Activated CD8-positive, alpha-beta memory T cell treated with anti-CD3 and anti-CD28 coated beads, Interleukin-2, amount 10 ng/mL, durations not matched to agents 7 days and 5 days (primary cell): ENCODE measurements at regions not wholly inside any gene's neighbourhood (a gene's known extent, or its start where the extent isn't known, plus 50 kb on each side); places are given as distances from the start of the nearest gene placed in this dataset.

Experiments
- ATAC-seq: fragments of 150-1000 bp; cut with Tn5 transposase; one replicate; pipeline ENCODE4 v1.10.0; 2021; ENCODE audit warnings: moderate library complexity
- CTCF ChIA-PET: fragments of 350-600 bp; sonication (Branson Sonifier 250); formaldehyde crosslinking; loops from one replicate; lab custom pipeline; 2021; ENCODE audit warnings: antibody characterized with exemption; lab: Charles Lee
- DNase-seq: peaks from one replicate; pipeline ENCODE4 v3.0.0-alpha.2; 2020
- H3K27ac Mint-ChIP-seq: one replicate; pipeline ENCODE4 v1.8.0; 2021; ENCODE audit warnings: mild to moderate bottlenecking, mixed read lengths
- H3K27me3 Mint-ChIP-seq: one replicate; pipeline ENCODE4 v1.8.0; 2021; ENCODE audit warnings: mixed read lengths
- H3K36me3 Mint-ChIP-seq: one replicate; pipeline ENCODE4 v1.8.0; 2021; ENCODE audit warnings: mild to moderate bottlenecking, mixed read lengths
- H3K4me1 Mint-ChIP-seq: one replicate; pipeline ENCODE4 v1.8.0; 2021; ENCODE audit warnings: mixed read lengths
- H3K4me3 Mint-ChIP-seq: one replicate; pipeline ENCODE4 v1.8.0; 2021; ENCODE audit warnings: mild to moderate bottlenecking, moderate library complexity, mixed read lengths
- H3K9me3 Mint-ChIP-seq: one replicate; pipeline ENCODE4 v1.8.0; 2022; ENCODE audit warnings: low read depth, mixed read lengths

GRCh38 chr9:120038342-120038741 is 541.6 kb downstream of the CDK5RAP2 start:
- CTCF ChIA-PET: no interaction called here
- no peaks in the 10 kb centered on the region for H3K9me3 Mint-ChIP-seq
- DNase-seq (no peak), ATAC-seq (no peak)
- H3K27ac Mint-ChIP-seq: no peak overlapping the region
- H3K4me1 Mint-ChIP-seq: no peaks in the 10 kb centered on the region
- no peaks in the 10 kb centered on the region for H3K27me3 Mint-ChIP-seq
- H3K36me3 Mint-ChIP-seq: no peaks in the 10 kb centered on the region
- H3K4me3 Mint-ChIP-seq: no peak overlapping the region

GRCh38 chr9:120032639-120033038 is 547.3 kb downstream of the CDK5RAP2 start:
- ATAC-seq (no peak), DNase-seq (no peak)
- Mint-ChIP-seq H3K27me3 (no peaks in the 10 kb centered on the region), H3K4me3 (no peak overlapping the region), H3K4me1 (no peaks in the 10 kb centered on the region), H3K9me3 (no peaks in the 10 kb centered on the region), H3K27ac (no peak overlapping the region), H3K36me3 (no peaks in the 10 kb centered on the region)
- CTCF ChIA-PET: no interaction called here

GRCh38 chr9:120030847-120031246 is 549.1 kb downstream of the CDK5RAP2 start:
- CTCF ChIA-PET: no interaction called here
- Mint-ChIP-seq H3K36me3 (no peaks in the 10 kb centered on the region), H3K9me3 (no peaks in the 10 kb centered on the region), H3K27ac (no peak overlapping the region), H3K27me3 (no peaks in the 10 kb centered on the region), H3K4me3 (no peak overlapping the region), H3K4me1 (no peaks in the 10 kb centered on the region)
- ATAC-seq: no peak
- no peak for DNase-seq

GRCh38 chr9:120018550-120018949 is 561.4 kb downstream of the CDK5RAP2 start:
- no peaks in the 10 kb centered on the region for H3K36me3 Mint-ChIP-seq
- no peak for ATAC-seq
- H3K4me3 Mint-ChIP-seq: no peak overlapping the region
- CTCF ChIA-PET: no interaction called here
- no peak for DNase-seq
- no peak overlapping the region for H3K27ac Mint-ChIP-seq
- H3K4me1 Mint-ChIP-seq: no peaks in the 10 kb centered on the region
- H3K9me3 Mint-ChIP-seq: no peaks in the 10 kb centered on the region
- no peaks in the 10 kb centered on the region for H3K27me3 Mint-ChIP-seq

GRCh38 chr9:120018037-120018436 is 561.9 kb downstream of the CDK5RAP2 start:
- CTCF ChIA-PET: no interaction called here
- Mint-ChIP-seq H3K36me3 (no peaks in the 10 kb centered on the region), H3K9me3 (no peaks in the 10 kb centered on the region), H3K4me1 (no peaks in the 10 kb centered on the region), H3K27me3 (no peaks in the 10 kb centered on the region), H3K27ac (no peak overlapping the region), H3K4me3 (no peak overlapping the region)
- ATAC-seq (no peak), DNase-seq (no peak)

- DNase-seq (no peak), ATAC-seq (no peak)
- H3K36me3 Mint-ChIP-seq: no peaks in the 10 kb centered on the region
- H3K9me3 Mint-ChIP-seq: no peaks in the 10 kb centered on the region
- no peaks in the 10 kb centered on the region for H3K27me3 Mint-ChIP-seq
- CTCF ChIA-PET: no interaction called here
- no peak overlapping the region for H3K4me3 Mint-ChIP-seq
- H3K4me1 Mint-ChIP-seq: no peaks in the 10 kb centered on the region
- no peak overlapping the region for H3K27ac Mint-ChIP-seq
These were observed 563.7 kb downstream of the CDK5RAP2 start for GRCh38 chr9:120016231-120016630.

- CTCF ChIA-PET: no interaction called here
- Mint-ChIP-seq H3K27ac (no peak overlapping the region), H3K9me3 (no peaks in the 10 kb centered on the region), H3K36me3 (no peaks in the 10 kb centered on the region), H3K27me3 (no peaks in the 10 kb centered on the region), H3K4me3 (no peak overlapping the region), H3K4me1 (no peaks in the 10 kb centered on the region)
- ATAC-seq (no peak), DNase-seq (no peak)
These were observed 565.2 kb downstream of the CDK5RAP2 start for GRCh38 chr9:120014796-120015195.

GRCh38 chr9:120009856-120010255 is 570.1 kb downstream of the CDK5RAP2 start:
- no peaks in the 10 kb centered on the region for H3K4me1 Mint-ChIP-seq
- no peak for ATAC-seq

GRCh38 chr9:120001536-120001935 is 578.4 kb downstream of the CDK5RAP2 start:
- H3K4me1 Mint-ChIP-seq: no peaks in the 10 kb centered on the region
- no peak for ATAC-seq
- CTCF ChIA-PET: no interaction called here
- no peak for DNase-seq
- H3K27ac Mint-ChIP-seq: no peak overlapping the region
- no peaks in the 10 kb centered on the region for H3K36me3 Mint-ChIP-seq
- no peak overlapping the region for H3K4me3 Mint-ChIP-seq
- H3K27me3 Mint-ChIP-seq: no peaks in the 10 kb centered on the region
- H3K9me3 Mint-ChIP-seq: no peaks in the 10 kb centered on the region

More at GRCh38 chr9:120009856-120010255, 570.1 kb downstream of the CDK5RAP2 start:
- CTCF ChIA-PET: no interaction called here
- no peak overlapping the region for H3K4me3 Mint-ChIP-seq
- H3K9me3 Mint-ChIP-seq: no peaks in the 10 kb centered on the region
- no peaks in the 10 kb centered on the region for H3K36me3 Mint-ChIP-seq
- no peaks in the 10 kb centered on the region for H3K27me3 Mint-ChIP-seq
- no peak for DNase-seq
- H3K27ac Mint-ChIP-seq: no peak overlapping the region

- no peaks in the 10 kb centered on the region for H3K36me3 Mint-ChIP-seq
- H3K9me3 Mint-ChIP-seq: no peaks in the 10 kb centered on the region
- H3K4me3 Mint-ChIP-seq: no peak overlapping the region
- ATAC-seq (no peak), DNase-seq (no peak)
- CTCF ChIA-PET: no interaction called here
- H3K27ac Mint-ChIP-seq: no peak overlapping the region
- no peaks in the 10 kb centered on the region for H3K27me3 Mint-ChIP-seq
- no peaks in the 10 kb centered on the region for H3K4me1 Mint-ChIP-seq
These were observed 581.4 kb downstream of the CDK5RAP2 start for GRCh38 chr9:119998614-119999013.

- H3K9me3 Mint-ChIP-seq: no peaks in the 10 kb centered on the region
- no peak overlapping the region for H3K4me3 Mint-ChIP-seq
- H3K4me1 Mint-ChIP-seq: no peaks in the 10 kb centered on the region
- no peak for ATAC-seq
- no peaks in the 10 kb centered on the region for H3K27me3 Mint-ChIP-seq
- no peaks in the 10 kb centered on the region for H3K36me3 Mint-ChIP-seq
- CTCF ChIA-PET: no interaction called here
- DNase-seq: no peak
- no peak overlapping the region for H3K27ac Mint-ChIP-seq
These were observed 588.2 kb downstream of the CDK5RAP2 start for GRCh38 chr9:119991797-119992196.

- DNase-seq (no peak), ATAC-seq (no peak)
- CTCF ChIA-PET: no interaction called here
- Mint-ChIP-seq H3K4me3 (no peak overlapping the region), H3K36me3 (no peaks in the 10 kb centered on the region), H3K9me3 (no peaks in the 10 kb centered on the region), H3K27me3 (no peaks in the 10 kb centered on the region), H3K27ac (no peak overlapping the region), H3K4me1 (no peaks in the 10 kb centered on the region)
These were observed 593.3 kb downstream of the CDK5RAP2 start for GRCh38 chr9:119986713-119987112.

GRCh38 chr9:119986205-119986604 is 593.8 kb downstream of the CDK5RAP2 start:
- DNase-seq: no peak
- Mint-ChIP-seq H3K9me3 (no peaks in the 10 kb centered on the region), H3K36me3 (no peaks in the 10 kb centered on the region), H3K4me3 (no peak overlapping the region), H3K27ac (no peak overlapping the region), H3K4me1 (no peaks in the 10 kb centered on the region), H3K27me3 (no peaks in the 10 kb centered on the region)
- no peak for ATAC-seq
- CTCF ChIA-PET: no interaction called here

GRCh38 chr9:119974026-119974425 is 604.8 kb upstream of the BRINP1 start:
- Mint-ChIP-seq H3K4me3 (no peak overlapping the region), H3K36me3 (no peaks in the 10 kb centered on the region), H3K9me3 (no peaks in the 10 kb centered on the region), H3K27ac (no peak overlapping the region), H3K27me3 (no peaks in the 10 kb centered on the region), H3K4me1 (no peaks in the 10 kb centered on the region)
- ATAC-seq (no peak), DNase-seq (no peak)
- CTCF ChIA-PET: no interaction called here
